ENCODE measurements at regions not wholly inside any gene's neighbourhood (a gene's known extent, or its start where the extent isn't known, plus 50 kb on each side); places are given as distances from the start of the nearest gene placed in this dataset.

- Histone ChIP-seq H3K27ac (ENCODE audit: low read depth, low read length) (no peak overlapping the region), H3K27me3 (ENCODE audit: insufficient read depth, low read length) (no peaks in the 10 kb centered on the region), H3K9ac (ENCODE audit: low read length) (no peak overlapping the region), H3K79me2 (ENCODE audit: insufficient read depth, low read length) (no peaks in the 10 kb centered on the region), H3K36me3 (ENCODE audit: control insufficient read depth in 1 of 2, insufficient read depth in 2 of 2, low read length in 2 of 2) (no peaks in the 10 kb centered on the region), H4K20me1 (ENCODE audit: insufficient read depth) (no peaks in the 10 kb centered on the region), H3K9me2 (ENCODE audit: insufficient read depth) (no peaks in the 10 kb centered on the region), H3K4me3 (replicated peaks in 1 of 2; ENCODE audit: low read depth in 1 of 2, low read length in 2 of 2) (no peak overlapping the region), H3K4me2 (ENCODE audit: low read length) (no peak overlapping the region), H3K9me3 (ENCODE audit: control insufficient read depth in 1 of 2, insufficient read depth in 1 of 2, low read depth in 1 of 2, low read length in 2 of 2) (no peaks in the 10 kb centered on the region), H3K4me1 (ENCODE audit: control insufficient read depth in 1 of 2, insufficient read depth in 2 of 2, low read length in 2 of 2) (no peaks in the 10 kb centered on the region), H2AFZ (ENCODE audit: low read depth, low read length, poor library complexity, severe bottlenecking) (no peak overlapping the region)
- CTCF ChIA-PET = no interaction called here
- POLR2A ChIA-PET = no interaction called here
- intact Hi-C loops (cut with micrococcal nuclease) = no loop called here
- no peak for TF ChIP-seq JUND (IDR thresholded peaks at IDR 0.05)
- TF ChIP-seq, protein P1, sequence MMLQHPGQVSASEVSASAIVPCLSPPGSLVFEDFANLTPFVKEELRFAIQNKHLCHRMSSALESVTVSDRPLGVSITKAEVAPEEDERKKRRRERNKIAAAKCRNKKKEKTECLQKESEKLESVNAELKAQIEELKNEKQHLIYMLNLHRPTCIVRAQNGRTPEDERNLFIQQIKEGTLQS (IDR thresholded peaks at IDR 0.05) = no peak
- no peak for TF ChIP-seq ZNF274 (IDR thresholded peaks at IDR 0.05; ENCODE audit: low read depth, low read length)
- no peak for TF ChIP-seq POLR2AphosphoS5 (IDR thresholded peaks at IDR 0.05; ENCODE audit: low read depth, low read length)
- TF ChIP-seq MAX (IDR thresholded peaks at IDR 0.05) = no peak
- no peak for TF ChIP-seq EZH2phosphoT487 (IDR thresholded peaks at IDR 0.05; ENCODE audit: borderline replicate concordance)
- no peak for TF ChIP-seq SRF (IDR thresholded peaks at IDR 0.05; ENCODE audit: low read depth)
- no peak for TF ChIP-seq SP1 (IDR thresholded peaks at IDR 0.05; ENCODE audit: low read depth)
- TF ChIP-seq EZH2 (IDR thresholded peaks at IDR 0.05) = no peak
- RAD21 ChIA-PET (ENCODE audit: low non-redundant PET in 1 of 2, low total read pairs in 2 of 2, uncharacterized antibody in 2 of 2, unreplicated experiment in 2 of 2) = no interaction called here
- DNase-seq (ENCODE audit: low read depth, low spot score) (no peak), ATAC-seq (no peak)
- BruUV-seq (replicated peaks) = no TSS peak
Observed at GRCh38 chr1:57986432-57986831, 560.1 kb downstream of the OMA1 start.

DNA sequence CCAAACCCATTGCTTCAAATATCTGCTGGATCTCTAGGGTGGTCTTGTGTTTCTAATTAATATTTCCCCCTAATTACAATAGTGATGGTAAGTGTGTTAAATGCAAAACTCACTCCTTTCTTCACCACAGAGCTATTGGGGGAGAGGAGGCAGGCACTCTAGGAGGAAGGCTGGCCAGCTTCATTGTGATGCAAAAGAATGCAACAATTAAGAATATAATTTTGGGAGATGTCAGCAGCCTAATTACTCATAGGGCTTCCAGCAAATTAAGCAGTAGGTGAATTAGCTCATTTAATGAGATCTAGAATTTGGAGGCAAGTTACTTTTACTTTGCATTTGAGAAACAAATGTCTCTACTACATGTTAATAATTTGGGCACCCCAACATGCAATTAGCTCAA lies 560.4 kb upstream of the DAB1 start:
- no peak overlapping the region for H3K4me3 ChIP-seq (replicated peaks in 1 of 2; ENCODE audit: low read depth in 1 of 2, low read length in 2 of 2)
- DNase-seq (ENCODE audit: low read depth, low spot score) (no peak), ATAC-seq (no peak)
- no peaks in the 10 kb centered on the region for H3K4me1 ChIP-seq (ENCODE audit: control insufficient read depth in 1 of 2, insufficient read depth in 2 of 2, low read length in 2 of 2)
- TF ChIP-seq SRF (IDR thresholded peaks at IDR 0.05; ENCODE audit: low read depth) (no peak), FOSL1 (IDR thresholded peaks at IDR 0.05; ENCODE audit: low read depth) (no peak), SIN3A (IDR thresholded peaks at IDR 0.05; ENCODE audit: low read depth) (no peak), POLR2A (IDR thresholded peaks at IDR 0.05; ENCODE audit: borderline replicate concordance, extremely low read depth, insufficient read depth, insufficient read length) (no peak), RAD21 (IDR thresholded peaks at IDR 0.05; ENCODE audit: low read depth) (no peak)
- TF ChIP-seq, protein P2, sequence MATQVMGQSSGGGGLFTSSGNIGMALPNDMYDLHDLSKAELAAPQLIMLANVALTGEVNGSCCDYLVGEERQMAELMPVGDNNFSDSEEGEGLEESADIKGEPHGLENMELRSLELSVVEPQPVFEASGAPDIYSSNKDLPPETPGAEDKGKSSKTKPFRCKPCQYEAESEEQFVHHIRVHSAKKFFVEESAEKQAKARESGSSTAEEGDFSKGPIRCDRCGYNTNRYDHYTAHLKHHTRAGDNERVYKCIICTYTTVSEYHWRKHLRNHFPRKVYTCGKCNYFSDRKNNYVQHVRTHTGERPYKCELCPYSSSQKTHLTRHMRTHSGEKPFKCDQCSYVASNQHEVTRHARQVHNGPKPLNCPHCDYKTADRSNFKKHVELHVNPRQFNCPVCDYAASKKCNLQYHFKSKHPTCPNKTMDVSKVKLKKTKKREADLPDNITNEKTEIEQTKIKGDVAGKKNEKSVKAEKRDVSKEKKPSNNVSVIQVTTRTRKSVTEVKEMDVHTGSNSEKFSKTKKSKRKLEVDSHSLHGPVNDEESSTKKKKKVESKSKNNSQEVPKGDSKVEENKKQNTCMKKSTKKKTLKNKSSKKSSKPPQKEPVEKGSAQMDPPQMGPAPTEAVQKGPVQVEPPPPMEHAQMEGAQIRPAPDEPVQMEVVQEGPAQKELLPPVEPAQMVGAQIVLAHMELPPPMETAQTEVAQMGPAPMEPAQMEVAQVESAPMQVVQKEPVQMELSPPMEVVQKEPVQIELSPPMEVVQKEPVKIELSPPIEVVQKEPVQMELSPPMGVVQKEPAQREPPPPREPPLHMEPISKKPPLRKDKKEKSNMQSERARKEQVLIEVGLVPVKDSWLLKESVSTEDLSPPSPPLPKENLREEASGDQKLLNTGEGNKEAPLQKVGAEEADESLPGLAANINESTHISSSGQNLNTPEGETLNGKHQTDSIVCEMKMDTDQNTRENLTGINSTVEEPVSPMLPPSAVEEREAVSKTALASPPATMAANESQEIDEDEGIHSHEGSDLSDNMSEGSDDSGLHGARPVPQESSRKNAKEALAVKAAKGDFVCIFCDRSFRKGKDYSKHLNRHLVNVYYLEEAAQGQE (IDR thresholded peaks at IDR 0.05; ENCODE audit: low read depth) = no peak
- ChIA-PET RAD21 (ENCODE audit: low non-redundant PET in 1 of 2, low total read pairs in 2 of 2, uncharacterized antibody in 2 of 2, unreplicated experiment in 2 of 2) (no interaction called here), POLR2A (no interaction called here), CTCF (no interaction called here)
- no peaks in the 10 kb centered on the region for H3K9me2 ChIP-seq (ENCODE audit: insufficient read depth)
- no TSS peak for BruUV-seq (replicated peaks)
- no peak overlapping the region for H3K9ac ChIP-seq (ENCODE audit: low read length)
- H3K36me3 ChIP-seq (ENCODE audit: control insufficient read depth in 1 of 2, insufficient read depth in 2 of 2, low read length in 2 of 2) = no peaks in the 10 kb centered on the region
- no peaks in the 10 kb centered on the region for H3K9me3 ChIP-seq (ENCODE audit: control insufficient read depth in 1 of 2, insufficient read depth in 1 of 2, low read depth in 1 of 2, low read length in 2 of 2)
- intact Hi-C loops (cut with micrococcal nuclease) = no loop called here
- H3K79me2 ChIP-seq (ENCODE audit: insufficient read depth, low read length) = no peaks in the 10 kb centered on the region
- H3K27me3 ChIP-seq (ENCODE audit: insufficient read depth, low read length) = no peaks in the 10 kb centered on the region
- no peak overlapping the region for H2AFZ ChIP-seq (ENCODE audit: low read depth, low read length, poor library complexity, severe bottlenecking)
- H4K20me1 ChIP-seq (ENCODE audit: insufficient read depth) = no peaks in the 10 kb centered on the region
- no peak overlapping the region for H3K4me2 ChIP-seq (ENCODE audit: low read length)
- no peak overlapping the region for H3K27ac ChIP-seq (ENCODE audit: low read depth, low read length)
